ENCODE measurements at regions not wholly inside any gene's neighbourhood (a gene's known extent, or its start where the extent isn't known, plus 50 kb on each side); places are given as distances from the start of the nearest gene placed in this dataset.

DNA sequence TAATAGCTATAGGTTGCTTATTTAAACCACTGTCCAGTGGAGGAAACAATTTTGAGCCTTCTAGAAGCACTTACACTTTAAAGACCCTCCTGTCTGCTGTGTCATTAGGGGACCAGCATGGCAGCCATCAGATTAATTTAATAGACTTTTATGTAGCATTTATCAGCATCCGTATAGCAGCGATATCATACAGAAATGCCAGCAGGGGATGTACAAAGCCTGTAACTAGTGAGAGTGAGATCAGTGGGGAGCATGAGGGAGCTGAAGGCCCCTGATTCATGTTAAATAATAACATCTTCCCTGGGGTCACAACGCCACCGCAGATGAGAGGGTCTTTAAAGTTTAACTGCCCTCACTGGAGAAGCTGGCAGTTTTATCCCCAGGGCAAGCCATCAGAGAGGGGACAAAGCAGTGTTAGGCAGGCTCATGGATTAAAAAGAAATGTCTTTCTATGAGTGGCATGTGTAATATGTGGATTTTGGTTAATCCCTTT is 144.7 kb downstream of the PDGFRA start:
- intact Hi-C loops (cut with micrococcal nuclease) = no loop called here
- Histone ChIP-seq H3K4me3 (replicated peaks in 1 of 3; ENCODE audit: insufficient read depth in 1 of 3, low read depth in 1 of 3, low read length in 3 of 3) (no peak overlapping the region), H3K9me1 (replicated peaks; ENCODE audit: control insufficient read depth, extremely low read depth, insufficient read depth, low read length) (no peaks in the 10 kb centered on the region), H3K27ac (ENCODE audit: insufficient read depth, low read depth, low read length) (no peak overlapping the region), H3K4me1 (ENCODE audit: control insufficient read depth, extremely low read depth, insufficient read depth, low read length) (no peaks in the 10 kb centered on the region), H3K9me3 (replicated peaks; ENCODE audit: control insufficient read depth, insufficient read depth, low read length) (no peaks in the 10 kb centered on the region), H3K4me2 (ENCODE audit: insufficient read depth, low read length) (no peak overlapping the region), H3K79me2 (ENCODE audit: control insufficient read depth, insufficient read depth, low read length) (no peaks in the 10 kb centered on the region), H3K9ac (replicated peaks; ENCODE audit: extremely low read depth, insufficient read depth, low read length) (no peak overlapping the region), H4K20me1 (replicated peaks; ENCODE audit: control insufficient read depth, extremely low read depth, insufficient read depth, low read length) (no peaks in the 10 kb centered on the region), H3K36me3 (ENCODE audit: control insufficient read depth in 2 of 2, extremely low read depth in 1 of 2, insufficient read depth in 2 of 2, low read length in 2 of 2) (no peaks in the 10 kb centered on the region), H3K27me3 (ENCODE audit: control insufficient read depth in 2 of 2, insufficient read depth in 2 of 2, low read length in 2 of 2) (no peaks in the 10 kb centered on the region), H2AFZ (ENCODE audit: low read depth, low read length) (no peak overlapping the region)
- DNase-seq (ENCODE audit: low read depth, low spot score) (no peak), FAIRE-seq (no peak)
- dilution Hi-C loops (cut with MboI; ENCODE audit: extremely low pct_ligation_motif_present, low sequenced_read_pairs) = no loop called here
- ChIA-PET CTCF (no interaction called here), POLR2A (no interaction called here)
- no TSS peak for BruUV-seq (replicated peaks)
- TF ChIP-seq MAX (IDR thresholded peaks at IDR 0.05; ENCODE audit: insufficient read depth, insufficient read length) = no peak

DNA sequence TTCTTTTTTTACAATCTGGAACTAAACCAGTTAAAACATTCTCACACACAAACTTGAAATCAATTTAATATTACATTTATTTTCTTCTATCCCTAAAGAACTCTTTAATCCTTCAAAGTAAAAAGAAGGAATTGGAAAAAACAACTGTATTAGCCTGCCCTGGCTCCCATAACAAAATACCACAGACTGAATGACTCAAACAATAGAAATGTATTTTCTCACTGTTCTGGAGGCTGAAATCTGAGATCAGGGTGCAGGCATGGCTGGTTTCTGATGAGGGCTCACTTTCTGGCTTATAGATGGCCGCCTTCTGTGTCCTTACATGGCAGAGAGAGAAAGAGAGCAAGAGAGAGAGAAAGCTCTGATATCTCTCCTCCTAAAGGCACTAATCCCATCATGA is 149.4 kb downstream of the PDGFRA start:
- FAIRE-seq = no peak

More for the DNA sequence above, 149.4 kb downstream of the PDGFRA start:
- Histone ChIP-seq H3K79me2 (ENCODE audit: control insufficient read depth, insufficient read depth, low read length) (no peaks in the 10 kb centered on the region), H3K9me1 (replicated peaks; ENCODE audit: control insufficient read depth, extremely low read depth, insufficient read depth, low read length) (no peaks in the 10 kb centered on the region), H3K4me3 (replicated peaks in 1 of 3; ENCODE audit: insufficient read depth in 1 of 3, low read depth in 1 of 3, low read length in 3 of 3) (no peak overlapping the region), H3K9ac (replicated peaks; ENCODE audit: extremely low read depth, insufficient read depth, low read length) (no peak overlapping the region), H3K4me1 (ENCODE audit: control insufficient read depth, extremely low read depth, insufficient read depth, low read length) (no peaks in the 10 kb centered on the region), H3K27ac (ENCODE audit: insufficient read depth, low read depth, low read length) (no peak overlapping the region), H3K4me2 (ENCODE audit: insufficient read depth, low read length) (no peak overlapping the region), H3K9me3 (replicated peaks; ENCODE audit: control insufficient read depth, insufficient read depth, low read length) (no peaks in the 10 kb centered on the region), H3K27me3 (ENCODE audit: control insufficient read depth in 2 of 2, insufficient read depth in 2 of 2, low read length in 2 of 2) (no peaks in the 10 kb centered on the region), H3K36me3 (ENCODE audit: control insufficient read depth in 2 of 2, extremely low read depth in 1 of 2, insufficient read depth in 2 of 2, low read length in 2 of 2) (no peaks in the 10 kb centered on the region), H2AFZ (ENCODE audit: low read depth, low read length) (no peak overlapping the region), H4K20me1 (replicated peaks; ENCODE audit: control insufficient read depth, extremely low read depth, insufficient read depth, low read length) (no peaks in the 10 kb centered on the region)
- intact Hi-C loops (cut with micrococcal nuclease) (no loop called here), dilution Hi-C loops (cut with MboI; ENCODE audit: extremely low pct_ligation_motif_present, low sequenced_read_pairs) (no loop called here)
- no peak for DNase-seq (ENCODE audit: low read depth, low spot score)
- TF ChIP-seq EZH2 (IDR thresholded peaks at IDR 0.05; ENCODE audit: borderline replicate concordance, low read depth, low read length, severe bottlenecking) (no peak), JUN (IDR thresholded peaks at IDR 0.05; ENCODE audit: borderline replicate concordance, insufficient read depth, insufficient read length, low read depth) (no peak), POLR2A (IDR thresholded peaks at IDR 0.05; ENCODE audit: low read depth, low read length) (no peak), MAX (IDR thresholded peaks at IDR 0.05; ENCODE audit: insufficient read depth, insufficient read length) (no peak), MYC (IDR thresholded peaks at IDR 0.05; ENCODE audit: low read depth, low read length) (no peak), POLR2AphosphoS5 (IDR thresholded peaks at IDR 0.05; ENCODE audit: insufficient read depth, low read depth, low read length) (no peak), GATA2 (IDR thresholded peaks at IDR 0.05; ENCODE audit: insufficient read depth, insufficient read length, low read depth, low read length) (no peak), FOS (IDR thresholded peaks at IDR 0.05; ENCODE audit: borderline replicate concordance, insufficient read depth, low read length) (no peak)
- TF ChIP-seq, protein P1, sequence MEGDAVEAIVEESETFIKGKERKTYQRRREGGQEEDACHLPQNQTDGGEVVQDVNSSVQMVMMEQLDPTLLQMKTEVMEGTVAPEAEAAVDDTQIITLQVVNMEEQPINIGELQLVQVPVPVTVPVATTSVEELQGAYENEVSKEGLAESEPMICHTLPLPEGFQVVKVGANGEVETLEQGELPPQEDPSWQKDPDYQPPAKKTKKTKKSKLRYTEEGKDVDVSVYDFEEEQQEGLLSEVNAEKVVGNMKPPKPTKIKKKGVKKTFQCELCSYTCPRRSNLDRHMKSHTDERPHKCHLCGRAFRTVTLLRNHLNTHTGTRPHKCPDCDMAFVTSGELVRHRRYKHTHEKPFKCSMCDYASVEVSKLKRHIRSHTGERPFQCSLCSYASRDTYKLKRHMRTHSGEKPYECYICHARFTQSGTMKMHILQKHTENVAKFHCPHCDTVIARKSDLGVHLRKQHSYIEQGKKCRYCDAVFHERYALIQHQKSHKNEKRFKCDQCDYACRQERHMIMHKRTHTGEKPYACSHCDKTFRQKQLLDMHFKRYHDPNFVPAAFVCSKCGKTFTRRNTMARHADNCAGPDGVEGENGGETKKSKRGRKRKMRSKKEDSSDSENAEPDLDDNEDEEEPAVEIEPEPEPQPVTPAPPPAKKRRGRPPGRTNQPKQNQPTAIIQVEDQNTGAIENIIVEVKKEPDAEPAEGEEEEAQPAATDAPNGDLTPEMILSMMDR (IDR thresholded peaks at IDR 0.05; ENCODE audit: extremely low read depth in 1 of 2, insufficient read depth in 1 of 2, low read depth in 1 of 2, low read length in 2 of 2) = no peak
- ChIA-PET POLR2A (no interaction called here), CTCF (no interaction called here)
- BruUV-seq (replicated peaks) = no TSS peak
